HepG2 (cell line): ENCODE measurements at regions not wholly inside any gene's neighbourhood (a gene's known extent, or its start where the extent isn't known, plus 50 kb on each side); places are given as distances from the start of the nearest gene placed in this dataset.

ENCODE experiments used
- ATAC-seq: fragments of 200-7000 bp; cut with Tn5 transposase; 3 replicates; pipeline ENCODE4 v1.9.1; 2020; ENCODE audit warnings: mild to moderate bottlenecking, moderate library complexity
- BruUV-seq: library from RNA; stranded (reverse); fragments of 400-500 nt; replicated peaks from 2 replicates; lab custom pipeline; 2021; lab: Mats Ljungman, UMichigan
- CTCF ChIA-PET: fragments of 300-600 bp; formaldehyde crosslinking; extraction: SDS; loops from one replicate; lab custom pipeline; 2021; ENCODE audit warnings: low total read pairs, inconsistent platforms, low intra/inter-chr PET ratio; lab: Yijun Ruan, JAX
- POLR2A ChIA-PET: fragments of 350-600 bp; sonication (Branson Sonifier 250); formaldehyde crosslinking; loops from one replicate; lab custom pipeline; 2020; ENCODE audit warnings: antibody characterized with exemption, inconsistent platforms; lab: Yijun Ruan, JAX
- DNase-seq: peaks from one replicate; pipeline ENCODE4 v3.0.0-alpha.2; 2015; ENCODE audit warnings: low spot score
- FAIRE-seq: peaks from 3 replicates; lab custom pipeline; 2011; peaks lifted over from hg19 to GRCh38; lab: Jason Lieb, UNC
- H2AFZ ChIP-seq: one replicate; pipeline ENCODE4 v1.6.1; 2011; ENCODE audit warnings: low read length, inconsistent platforms
- H3K27ac ChIP-seq: fragments of 300-600 bp; 3 replicates; pipeline ENCODE4 v1.8.0; 2011; ENCODE audit warnings: mixed run types, mild to moderate bottlenecking, mixed read lengths, low read length, inconsistent platforms; ENCODE audit not compliant: insufficient read depth; ENCODE audit errors: extremely low read length
- H3K27me3 ChIP-seq, 2 experiments: fragments of 200-600 bp in 1 of 2; 2 replicates in 1 of 2; 3 replicates in 1 of 2; pipeline versions ENCODE4 v1.6.0 to v1.8.0; 2011; ENCODE audit warnings: low read length in 2 of 2, mild to moderate bottlenecking in 2 of 2, moderate library complexity in 2 of 2, inconsistent platforms in 1 of 2; ENCODE audit not compliant: insufficient read depth in 2 of 2, control insufficient read depth in 1 of 2
- H3K36me3 ChIP-seq, 2 experiments: fragments of 200-600 bp in 1 of 2; replicated peaks in 1 of 2; 2 replicates in 1 of 2; 3 replicates in 1 of 2; pipeline versions ENCODE4 v1.5.1 to v1.8.0; 2011; ENCODE audit warnings: low read length in 2 of 2, inconsistent platforms in 1 of 2; ENCODE audit not compliant: insufficient read depth in 2 of 2, control insufficient read depth in 1 of 2
- H3K4me1 ChIP-seq: 2 replicates; pipeline ENCODE4 v1.5.1; 2012; ENCODE audit warnings: low read length, inconsistent platforms; ENCODE audit not compliant: insufficient read depth
- H3K4me2 ChIP-seq: 2 replicates; pipeline ENCODE4 v1.6.0; 2011; ENCODE audit warnings: low read depth, low read length, inconsistent platforms
- H3K4me3 ChIP-seq, 3 experiments: fragments of 200-600 bp in 1 of 3; sonication (generic), shearing (Covaris generic) in 1 of 3; replicated peaks in 1 of 3; 2 replicates each; pipeline ENCODE4 v1.5.1; 2011 to 2016; ENCODE audit warnings: low read length in 3 of 3, inconsistent platforms in 2 of 3, low read depth in 2 of 3, mild to moderate bottlenecking in 2 of 3, control low read depth in 1 of 3, mixed read lengths in 1 of 3; ENCODE audit not compliant: insufficient read depth in 1 of 3
- H3K79me2 ChIP-seq: one replicate; pipeline ENCODE4 v1.6.1; 2011; ENCODE audit warnings: low read length, inconsistent platforms; ENCODE audit not compliant: insufficient read depth
- H3K9ac ChIP-seq: 2 replicates; pipeline ENCODE4 v1.6.0; 2011; ENCODE audit warnings: mild to moderate bottlenecking, low read depth, low read length, inconsistent platforms; ENCODE audit not compliant: insufficient read depth
- H3K9me3 ChIP-seq: 2 replicates; pipeline ENCODE4 v1.5.1; 2012; ENCODE audit warnings: mild to moderate bottlenecking, low read length
- H4K20me1 ChIP-seq: 2 replicates; pipeline ENCODE4 v1.6.0; 2011; ENCODE audit warnings: inconsistent platforms, mild to moderate bottlenecking, low read length, moderate library complexity; ENCODE audit not compliant: insufficient read depth
- CSRNP1 ChIP-seq: sonication (generic); formaldehyde crosslinking; IDR thresholded peaks from 2 replicates; pipeline ENCODE4 v1.8.1; 2023; ENCODE audit warnings: mild to moderate bottlenecking, missing genetic modification reagents
- HDAC6 ChIP-seq: fragments of 200-600 bp; sonication (generic); IDR thresholded peaks from 2 replicates; pipeline ENCODE4 v1.7.0; 2017; ENCODE audit warnings: mild to moderate bottlenecking, antibody characterized with exemption, low read length, low read depth
- KLF11 ChIP-seq: IDR thresholded peaks from 2 replicates; pipeline ENCODE4 v1.6.1; 2016; ENCODE audit warnings: missing compliant biosample characterization
- KMT2A ChIP-seq: sonication (generic); formaldehyde crosslinking; IDR thresholded peaks from 2 replicates; pipeline ENCODE4 v1.4.0; 2020; ENCODE audit warnings: missing genetic modification reagents
- MYC ChIP-seq: sonication (generic); formaldehyde crosslinking; IDR thresholded peaks from 2 replicates; pipeline ENCODE4 v1.9.0; 2021; ENCODE audit warnings: missing genetic modification reagents, borderline replicate concordance
- PAF1 ChIP-seq: IDR thresholded peaks from 2 replicates; pipeline ENCODE4 v1.6.1; 2016; ENCODE audit warnings: missing genetic modification reagents, missing compliant biosample characterization
- PRDM4 ChIP-seq: sonication (generic); formaldehyde crosslinking; IDR thresholded peaks from 2 replicates; pipeline ENCODE4 v1.9.0; 2021; ENCODE audit warnings: missing genetic modification reagents, borderline replicate concordance
- SRSF4 ChIP-seq: fragments of 200-400 bp; formaldehyde crosslinking; IDR thresholded peaks from one replicate; pipeline ENCODE4 v1.6.1; 2018; ENCODE audit warnings: mild to moderate bottlenecking, low read depth, low read length, moderate library complexity; ENCODE audit not compliant: poor library complexity, severe bottlenecking
- ZNF234 ChIP-seq: sonication (generic); formaldehyde crosslinking; conservative IDR thresholded peaks from 2 replicates; pipeline ENCODE4 v1.5.1; 2020; ENCODE audit warnings: mild to moderate bottlenecking, missing genetic modification reagents
- ZNF446 ChIP-seq: sonication (generic); formaldehyde crosslinking; IDR thresholded peaks from 2 replicates; pipeline ENCODE4 v1.5.0; 2020; ENCODE audit warnings: mild to moderate bottlenecking, missing genetic modification reagents
- ZNF839 ChIP-seq: sonication (generic); formaldehyde crosslinking; IDR thresholded peaks from 2 replicates; pipeline ENCODE4 v1.4.0; 2020; ENCODE audit warnings: missing genetic modification reagents, mild to moderate bottlenecking, borderline replicate concordance
- WGBS: methylation state at CpG from one replicate; pipeline ENCODE4 v1.1.6; 2017; ENCODE audit warnings: low lambda C conversion rate; 5-methylcytosine and 5-hydroxymethylcytosine counted together
- in situ Hi-C: cut with HindIII; loops from 2 replicates; pipeline ENCODE4 v1.10.0; 2017; ENCODE audit warnings: low pct_unique_long_range_greater_than_20kb; ENCODE audit not compliant: extremely low pct_ligation_motif_present
- intact Hi-C: fragments of 100-400 bp; cut with micrococcal nuclease; formaldehyde crosslinking; loops from one replicate; pipeline ENCODE4 v1.10.0; 2022; ENCODE audit not compliant: unreplicated experiment
- TF ChIP-seq, protein P1 (sequence below): sonication (generic); formaldehyde crosslinking; IDR thresholded peaks from 2 replicates; pipeline ENCODE4 v1.4.0; 2020; ENCODE audit warnings: missing genetic modification reagents
- TF ChIP-seq, protein P2 (sequence below): sonication (generic); formaldehyde crosslinking; IDR thresholded peaks from 2 replicates; pipeline ENCODE4 v1.5.0; 2020; ENCODE audit warnings: missing genetic modification reagents, mild to moderate bottlenecking, borderline replicate concordance
- TF ChIP-seq, protein P3 (sequence below), 2 experiments: sonication (generic) in 1 of 2; formaldehyde crosslinking in 1 of 2; IDR thresholded peaks; 2 replicates each; pipeline versions ENCODE4 v1.5.1 to v1.6.1; 2011 to 2020; ENCODE audit warnings: borderline replicate concordance in 1 of 2, low read depth in 1 of 2, low read length in 1 of 2, mild to moderate bottlenecking in 1 of 2, missing genetic modification reagents in 1 of 2, moderate library complexity in 1 of 2

- FAIRE-seq = no peak
- 4% methylated on average over 6 of the region's 6 CpGs for WGBS
- no peak for TF ChIP-seq MYC (CRISPR knock-in tag)
- TF ChIP-seq ZNF446 = no peak
- TF ChIP-seq, protein P1, sequence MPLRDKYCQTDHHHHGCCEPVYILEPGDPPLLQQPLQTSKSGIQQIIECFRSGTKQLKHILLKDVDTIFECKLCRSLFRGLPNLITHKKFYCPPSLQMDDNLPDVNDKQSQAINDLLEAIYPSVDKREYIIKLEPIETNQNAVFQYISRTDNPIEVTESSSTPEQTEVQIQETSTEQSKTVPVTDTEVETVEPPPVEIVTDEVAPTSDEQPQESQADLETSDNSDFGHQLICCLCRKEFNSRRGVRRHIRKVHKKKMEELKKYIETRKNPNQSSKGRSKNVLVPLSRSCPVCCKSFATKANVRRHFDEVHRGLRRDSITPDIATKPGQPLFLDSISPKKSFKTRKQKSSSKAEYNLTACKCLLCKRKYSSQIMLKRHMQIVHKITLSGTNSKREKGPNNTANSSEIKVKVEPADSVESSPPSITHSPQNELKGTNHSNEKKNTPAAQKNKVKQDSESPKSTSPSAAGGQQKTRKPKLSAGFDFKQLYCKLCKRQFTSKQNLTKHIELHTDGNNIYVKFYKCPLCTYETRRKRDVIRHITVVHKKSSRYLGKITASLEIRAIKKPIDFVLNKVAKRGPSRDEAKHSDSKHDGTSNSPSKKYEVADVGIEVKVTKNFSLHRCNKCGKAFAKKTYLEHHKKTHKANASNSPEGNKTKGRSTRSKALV = no peak
- no peak for TF ChIP-seq PAF1 (CRISPR knock-in tag)
- TF ChIP-seq SRSF4 = no peak
- no peak for TF ChIP-seq ZNF234 (CRISPR knock-in tag)
- TF ChIP-seq HDAC6 = no peak
- no peak for TF ChIP-seq KLF11
- TF ChIP-seq, protein P2, sequence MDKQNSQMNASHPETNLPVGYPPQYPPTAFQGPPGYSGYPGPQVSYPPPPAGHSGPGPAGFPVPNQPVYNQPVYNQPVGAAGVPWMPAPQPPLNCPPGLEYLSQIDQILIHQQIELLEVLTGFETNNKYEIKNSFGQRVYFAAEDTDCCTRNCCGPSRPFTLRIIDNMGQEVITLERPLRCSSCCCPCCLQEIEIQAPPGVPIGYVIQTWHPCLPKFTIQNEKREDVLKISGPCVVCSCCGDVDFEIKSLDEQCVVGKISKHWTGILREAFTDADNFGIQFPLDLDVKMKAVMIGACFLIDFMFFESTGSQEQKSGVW (CRISPR knock-in tag) = no peak
- TF ChIP-seq KMT2A (CRISPR knock-in tag) = no peak
- no peak for TF ChIP-seq ZNF839
- TF ChIP-seq, protein P3, sequence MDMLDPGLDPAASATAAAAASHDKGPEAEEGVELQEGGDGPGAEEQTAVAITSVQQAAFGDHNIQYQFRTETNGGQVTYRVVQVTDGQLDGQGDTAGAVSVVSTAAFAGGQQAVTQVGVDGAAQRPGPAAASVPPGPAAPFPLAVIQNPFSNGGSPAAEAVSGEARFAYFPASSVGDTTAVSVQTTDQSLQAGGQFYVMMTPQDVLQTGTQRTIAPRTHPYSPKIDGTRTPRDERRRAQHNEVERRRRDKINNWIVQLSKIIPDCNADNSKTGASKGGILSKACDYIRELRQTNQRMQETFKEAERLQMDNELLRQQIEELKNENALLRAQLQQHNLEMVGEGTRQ (IDR thresholded peaks at IDR 0.05; ENCODE audit: low read depth, low read length) = no peak
- TF ChIP-seq, protein P3 (CRISPR knock-in tag; IDR thresholded peaks at IDR 0.05; ENCODE audit: borderline replicate concordance) = no peak
- no peak for TF ChIP-seq CSRNP1 (CRISPR knock-in tag)
- TF ChIP-seq PRDM4 = no peak
Observed at GRCh38 chr1:5388622-5389021, 603.6 kb downstream of the NPHP4 start.

More at GRCh38 chr1:5388622-5389021, 603.6 kb downstream of the NPHP4 start:
- H3K79me2 ChIP-seq = no peaks in the 10 kb centered on the region
- in situ Hi-C loops (no loop called here), intact Hi-C loops (no loop called here)
- no peaks in the 10 kb centered on the region for H4K20me1 ChIP-seq
- H3K9me3 ChIP-seq = no peaks in the 10 kb centered on the region
- no peak overlapping the region for H2AFZ ChIP-seq
- H3K9ac ChIP-seq = no peak overlapping the region
- BruUV-seq = no TSS peak
- CTCF ChIA-PET = no interaction called here
- POLR2A ChIA-PET = no interaction called here
- peaks cover 0 to 17% of the 10 kb centered on the region in 2 experiments; a peak in 2 of 5 replicates for H3K27me3 ChIP-seq
- H3K36me3 ChIP-seq = no peaks in the 10 kb centered on the region
- DNase-seq (no peak), ATAC-seq (no peak)
- no peaks in the 10 kb centered on the region for H3K4me1 ChIP-seq
- H3K27ac ChIP-seq = no peak overlapping the region
- H3K4me2 ChIP-seq = no peak overlapping the region
- no peak overlapping the region for H3K4me3 ChIP-seq
